ENCODE measurements at regions not wholly inside any gene's neighbourhood (a gene's known extent, or its start where the extent isn't known, plus 50 kb on each side); places are given as distances from the start of the nearest gene placed in this dataset.

DNA sequence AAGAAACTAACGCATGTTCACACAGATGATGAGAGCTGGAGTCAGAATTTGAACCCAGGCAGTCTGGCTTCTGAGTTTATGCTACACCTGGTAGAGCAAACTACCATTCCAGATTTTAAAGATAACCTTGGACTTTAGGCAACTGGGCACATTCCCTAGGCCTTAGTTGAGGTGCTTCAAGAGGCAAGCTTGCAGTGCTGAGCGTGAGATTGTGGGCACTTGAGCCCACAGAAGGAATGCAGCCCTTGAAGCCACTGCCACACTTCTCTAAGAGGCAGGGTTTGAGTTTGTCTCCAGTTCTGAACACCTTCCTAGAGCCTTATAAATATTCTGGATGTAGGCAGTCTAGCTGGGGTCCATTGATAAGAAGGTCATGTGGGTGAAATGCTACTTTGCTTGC, 216.1 kb upstream of the SLC14A2 start:
- CTCF ChIA-PET = no interaction called here
- DNase-seq (no peak), ATAC-seq (ENCODE audit: low read depth) (no peak)
- Histone ChIP-seq H3K4me1 (ENCODE audit: control insufficient read depth, insufficient read depth, low read length) (no peaks in the 10 kb centered on the region), H3K4ac (ENCODE audit: low read depth, low read length) (no peak overlapping the region), H3K18ac (ENCODE audit: low read depth, low read length) (no peak overlapping the region), H3K4me3 (ENCODE audit: insufficient read depth, low read depth, low read length) (no peak overlapping the region), H2AK5ac (ENCODE audit: low read depth, low read length) (no peak overlapping the region), H2BK20ac (ENCODE audit: low read depth, low read length) (no peak overlapping the region), H2BK120ac (ENCODE audit: low read depth, low read length) (no peak overlapping the region), H3K79me1 (ENCODE audit: low read depth in 1 of 2, low read length in 2 of 2) (no peaks in the 10 kb centered on the region), H3K14ac (replicated peaks; ENCODE audit: low read depth, low read length) (no peak overlapping the region), H4K8ac (ENCODE audit: low read depth in 2 of 2, low read length in 2 of 2) (no peak overlapping the region), H3K27me3 (ENCODE audit: control insufficient read depth, insufficient read depth, low read length) (no peaks in the 10 kb centered on the region), H2BK5ac (ENCODE audit: low read depth, low read length, poor library complexity, severe bottlenecking) (no peak overlapping the region), H3K27ac (ENCODE audit: insufficient read depth, low read length) (no peak overlapping the region), H4K5ac (ENCODE audit: low read depth, low read length) (no peak overlapping the region), H4K20me1 (ENCODE audit: insufficient read depth, low read length) (no peaks in the 10 kb centered on the region), H2BK15ac (ENCODE audit: low read depth, low read length) (no peak overlapping the region), H3K36me3 (ENCODE audit: control insufficient read depth, insufficient read depth, low read length) (no peaks in the 10 kb centered on the region), H3K56ac (ENCODE audit: extremely low read depth, insufficient read depth, low read length) (no peak overlapping the region), H3K4me2 (ENCODE audit: low read depth, low read length) (no peak overlapping the region), H3K9ac (ENCODE audit: low read depth, low read length) (no peak overlapping the region), H3K23ac (ENCODE audit: low read depth, low read length) (no peak overlapping the region), H2AK9ac (replicated peaks; ENCODE audit: low read depth, low read length, poor library complexity) (no peak overlapping the region), H3K9me3 (ENCODE audit: control insufficient read depth, insufficient read depth, low read length) (no peaks in the 10 kb centered on the region), H4K91ac (ENCODE audit: insufficient read depth, low read depth, low read length) (no peak overlapping the region), H2AFZ (replicated peaks; ENCODE audit: low read length, poor library complexity) (no peak overlapping the region), H3K9me1 (ENCODE audit: insufficient read depth, low read length) (no peaks in the 10 kb centered on the region)
- POLR2A ChIA-PET (ENCODE audit: unreplicated experiment) = no interaction called here
- intact Hi-C loops (cut with micrococcal nuclease) = no loop called here
- no CpG with 5 or more reads among the region's 2 CpGs for WGBS, 2 experiments (ENCODE audit: extremely low coverage in 2 of 2, insufficient read length in 1 of 2)
- BruUV-seq (replicated peaks) = no TSS peak
- TF ChIP-seq MXI1 (IDR thresholded peaks at IDR 0.05; ENCODE audit: borderline replicate concordance, low read depth, low read length) (no peak), RCOR1 (IDR thresholded peaks at IDR 0.05; ENCODE audit: insufficient replicate concordance, low read length) (no peak), USF2 (IDR thresholded peaks at IDR 0.05; ENCODE audit: low read depth, low read length) (no peak), NFE2L2 (IDR thresholded peaks at IDR 0.05; ENCODE audit: low read depth, low read length) (no peak), ELK1 (IDR thresholded peaks at IDR 0.05; ENCODE audit: borderline replicate concordance, low read depth, low read length) (no peak)
- TF ChIP-seq, protein P1, sequence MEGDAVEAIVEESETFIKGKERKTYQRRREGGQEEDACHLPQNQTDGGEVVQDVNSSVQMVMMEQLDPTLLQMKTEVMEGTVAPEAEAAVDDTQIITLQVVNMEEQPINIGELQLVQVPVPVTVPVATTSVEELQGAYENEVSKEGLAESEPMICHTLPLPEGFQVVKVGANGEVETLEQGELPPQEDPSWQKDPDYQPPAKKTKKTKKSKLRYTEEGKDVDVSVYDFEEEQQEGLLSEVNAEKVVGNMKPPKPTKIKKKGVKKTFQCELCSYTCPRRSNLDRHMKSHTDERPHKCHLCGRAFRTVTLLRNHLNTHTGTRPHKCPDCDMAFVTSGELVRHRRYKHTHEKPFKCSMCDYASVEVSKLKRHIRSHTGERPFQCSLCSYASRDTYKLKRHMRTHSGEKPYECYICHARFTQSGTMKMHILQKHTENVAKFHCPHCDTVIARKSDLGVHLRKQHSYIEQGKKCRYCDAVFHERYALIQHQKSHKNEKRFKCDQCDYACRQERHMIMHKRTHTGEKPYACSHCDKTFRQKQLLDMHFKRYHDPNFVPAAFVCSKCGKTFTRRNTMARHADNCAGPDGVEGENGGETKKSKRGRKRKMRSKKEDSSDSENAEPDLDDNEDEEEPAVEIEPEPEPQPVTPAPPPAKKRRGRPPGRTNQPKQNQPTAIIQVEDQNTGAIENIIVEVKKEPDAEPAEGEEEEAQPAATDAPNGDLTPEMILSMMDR (conservative IDR thresholded peaks at IDR 0.05; ENCODE audit: low read depth, low read length) = no peak
- dilution Hi-C loops (cut with HindIII; ENCODE audit: low sequenced_read_pairs, unreplicated experiment) = no loop called here
- in situ Hi-C loops (cut with MboI; ENCODE audit: low sequenced_read_pairs) = loop anchor here (25.0 kb wide), 1 partner anchor 1762 kb away; no protein-coding TSS in a partner anchor

Measured in IMR-90 (cell line).